Neural cell (in vitro differentiated cells): ENCODE measurements at regions not wholly inside any gene's neighbourhood (a gene's known extent, or its start where the extent isn't known, plus 50 kb on each side); places are given as distances from the start of the nearest gene placed in this dataset.

Experiments used
- H2AFZ ChIP-seq: fragments of 200-600, 300-800 bp; sonication (generic), shearing (Covaris generic); 2 replicates; pipeline ENCODE4 v1.6.0; 2014; ENCODE audit warnings: low read depth, mild to moderate bottlenecking, antibody characterized with exemption, low read length, moderate library complexity
- H3F3A ChIP-seq: fragments of 200-600 bp; shearing (Covaris generic); 2 replicates; pipeline ENCODE4 v1.6.1; 2016; ENCODE audit warnings: mild to moderate bottlenecking, moderate library complexity, mixed read lengths, antibody characterized with exemption, low read length; ENCODE audit not compliant: insufficient read depth, poor library complexity, severe bottlenecking
- H3K27ac ChIP-seq: fragments of 200-600, 300-800 bp; sonication (generic), shearing (Covaris generic); 2 replicates; pipeline ENCODE4 v1.5.1; 2014; ENCODE audit warnings: mild to moderate bottlenecking, low read length, moderate library complexity
- H3K27me3 ChIP-seq: fragments of 300-800, 200-600 bp; sonication (generic), shearing (Covaris generic); 2 replicates; pipeline ENCODE4 v1.6.0; 2014; ENCODE audit warnings: mild to moderate bottlenecking, low read depth, low read length, moderate library complexity; ENCODE audit not compliant: insufficient read depth
- H3K36me3 ChIP-seq: fragments of 300-800, 200-600 bp; sonication (generic), shearing (Covaris generic); 2 replicates; pipeline ENCODE4 v1.5.1; 2014; ENCODE audit warnings: mild to moderate bottlenecking, antibody characterized with exemption, low read length, moderate library complexity; ENCODE audit not compliant: insufficient read depth
- H3K4me2 ChIP-seq: fragments of 300-800, 200-600 bp; sonication (generic), shearing (Covaris generic); 2 replicates; pipeline ENCODE4 v1.6.0; 2014; ENCODE audit warnings: mild to moderate bottlenecking, low read length
- H3K4me3 ChIP-seq: fragments of 300-800, 200-600 bp; sonication (generic), shearing (Covaris generic); 2 replicates; pipeline ENCODE4 v1.5.1; 2014; ENCODE audit warnings: mild to moderate bottlenecking, low read length, moderate library complexity
- H3K79me2 ChIP-seq: fragments of 200-600 bp; shearing (Covaris generic); replicated peaks from 2 replicates; pipeline ENCODE4 v1.6.0; 2014; ENCODE audit warnings: mild to moderate bottlenecking, low read length, moderate library complexity; ENCODE audit not compliant: insufficient read depth
- H3K9ac ChIP-seq: fragments of 300-800, 200-600 bp; sonication (generic), shearing (Covaris generic); 2 replicates; pipeline ENCODE4 v1.6.1; 2016; ENCODE audit warnings: mild to moderate bottlenecking, low read length, mixed read lengths
- H3K9me2 ChIP-seq: fragments of 200-600 bp; shearing (Covaris generic); 2 replicates; pipeline ENCODE4 v1.6.1; 2016; ENCODE audit warnings: mild to moderate bottlenecking, low read length, mixed read lengths; ENCODE audit not compliant: insufficient read depth
- H3K9me3 ChIP-seq: fragments of 200-600, 300-800 bp; sonication (generic), shearing (Covaris generic); 2 replicates; pipeline ENCODE4 v1.6.1; 2016; ENCODE audit warnings: mild to moderate bottlenecking, mixed run types, low read length, moderate library complexity, mixed read lengths
- H4K20me1 ChIP-seq: fragments of 200-600 bp; shearing (Covaris generic); 2 replicates; pipeline ENCODE4 v1.6.1; 2016; ENCODE audit warnings: mild to moderate bottlenecking, mixed run types; ENCODE audit not compliant: insufficient read depth
- CTCF ChIP-seq: fragments of 450-650 bp; IDR thresholded peaks from 2 replicates; pipeline ENCODE4 v1.5.1; 2014; ENCODE audit warnings: antibody characterized with exemption, mild to moderate bottlenecking, moderate library complexity; ENCODE audit not compliant: poor library complexity, severe bottlenecking
- EP300 ChIP-seq: fragments of 450-650 bp; conservative IDR thresholded peaks from 2 replicates; pipeline ENCODE4 v1.6.1; 2014; ENCODE audit warnings: antibody characterized with exemption, mild to moderate bottlenecking, moderate library complexity; ENCODE audit not compliant: poor library complexity, severe bottlenecking
- EZH2 ChIP-seq: fragments of 200-600, 300-800 bp; shearing (Covaris generic), sonication (generic); IDR thresholded peaks from 2 replicates; pipeline ENCODE4 v1.6.1; 2014; ENCODE audit warnings: antibody characterized with exemption, low read length, borderline replicate concordance, mild to moderate bottlenecking; ENCODE audit not compliant: insufficient read depth, poor library complexity, severe bottlenecking
- MXI1 ChIP-seq: fragments of 450-650 bp; conservative IDR thresholded peaks from 2 replicates; pipeline ENCODE4 v1.6.1; 2014; ENCODE audit warnings: antibody characterized with exemption, mild to moderate bottlenecking; ENCODE audit not compliant: poor library complexity, severe bottlenecking
- POLR2AphosphoS5 ChIP-seq: IDR thresholded peaks from 2 replicates; pipeline ENCODE4 v1.6.1; 2012
- RAD21 ChIP-seq: fragments of 450-650 bp; conservative IDR thresholded peaks from 2 replicates; pipeline ENCODE4 v1.6.1; 2014; ENCODE audit warnings: antibody characterized with exemption, mild to moderate bottlenecking, moderate library complexity
- REST ChIP-seq: IDR thresholded peaks from 2 replicates; pipeline ENCODE4 v1.6.1; 2012; ENCODE audit warnings: borderline replicate concordance
- SMC3 ChIP-seq: fragments of 450-650 bp; conservative IDR thresholded peaks from 2 replicates; pipeline ENCODE4 v1.6.1; 2014; ENCODE audit warnings: antibody characterized with exemption, mild to moderate bottlenecking, moderate library complexity; ENCODE audit not compliant: poor library complexity
- TAF1 ChIP-seq: IDR thresholded peaks from 2 replicates; pipeline ENCODE4 v1.6.1; 2012; ENCODE audit warnings: low read depth

GRCh38 chr5:29878599-29878998 lies 1314.9 kb upstream of the CDH6 start:
- H2AFZ ChIP-seq = no peak overlapping the region
- H3F3A ChIP-seq = no peaks in the 10 kb centered on the region
- H3K9me3 ChIP-seq = no peaks in the 10 kb centered on the region
- H3K27ac ChIP-seq = no peak overlapping the region
- H3K9ac ChIP-seq = no peak overlapping the region
- H3K36me3 ChIP-seq = no peaks in the 10 kb centered on the region
- no peak overlapping the region for H3K4me2 ChIP-seq
- no peak overlapping the region for H3K4me3 ChIP-seq
- no peaks in the 10 kb centered on the region for H3K9me2 ChIP-seq
- no peak for TF ChIP-seq EZH2
- no peaks in the 10 kb centered on the region for H3K27me3 ChIP-seq
- no peaks in the 10 kb centered on the region for H4K20me1 ChIP-seq
- no peaks in the 10 kb centered on the region for H3K79me2 ChIP-seq

- no peaks in the 10 kb centered on the region for H3K79me2 ChIP-seq
- H3K4me2 ChIP-seq = no peak overlapping the region
- no peaks in the 10 kb centered on the region for H3K36me3 ChIP-seq
- H3K27ac ChIP-seq = no peak overlapping the region
- H2AFZ ChIP-seq = no peak overlapping the region
- H3K27me3 ChIP-seq = no peaks in the 10 kb centered on the region
- no peaks in the 10 kb centered on the region for H3K9me2 ChIP-seq
- H3K9me3 ChIP-seq = no peaks in the 10 kb centered on the region
- no peaks in the 10 kb centered on the region for H4K20me1 ChIP-seq
- no peak overlapping the region for H3K4me3 ChIP-seq
- H3F3A ChIP-seq = no peaks in the 10 kb centered on the region
- TF ChIP-seq TAF1 (no peak), CTCF (no peak), MXI1 (no peak), REST (no peak), POLR2AphosphoS5 (no peak), RAD21 (no peak), SMC3 (no peak), EZH2 (no peak), EP300 (no peak)
- no peak overlapping the region for H3K9ac ChIP-seq
Measured at GRCh38 chr5:29867155-29867554, 1326.3 kb upstream of the CDH6 start.

- Histone ChIP-seq H3K9ac (no peak overlapping the region), H3K4me2 (no peak overlapping the region), H3K27ac (no peak overlapping the region), H3K27me3 (no peaks in the 10 kb centered on the region), H3K79me2 (no peaks in the 10 kb centered on the region), H3K9me2 (no peaks in the 10 kb centered on the region), H3K36me3 (no peaks in the 10 kb centered on the region), H3K4me3 (no peak overlapping the region), H4K20me1 (no peaks in the 10 kb centered on the region), H3K9me3 (no peaks in the 10 kb centered on the region), H2AFZ (no peak overlapping the region), H3F3A (no peaks in the 10 kb centered on the region)
- TF ChIP-seq EP300 = no peak
- no peak for TF ChIP-seq EZH2
- no peak for TF ChIP-seq POLR2AphosphoS5
- TF ChIP-seq TAF1 = no peak
- TF ChIP-seq RAD21 = no peak
- TF ChIP-seq CTCF = no peak
- TF ChIP-seq SMC3 = no peak
- no peak for TF ChIP-seq REST
- TF ChIP-seq MXI1 = no peak
Measured at GRCh38 chr5:29853711-29854220, 1339.7 kb upstream of the CDH6 start.
